RWPE2 (cell line): ENCODE measurements at regions not wholly inside any gene's neighbourhood (a gene's known extent, or its start where the extent isn't known, plus 50 kb on each side); places are given as distances from the start of the nearest gene placed in this dataset.

Experiments used
- ATAC-seq: fragments of 200-7000 bp; cut with Tn5 transposase; 3 replicates; pipeline ENCODE4 v1.9.1; 2021; ENCODE audit warnings: low read depth
- DNase-seq: peaks from one replicate; pipeline ENCODE4 v3.0.0-alpha.2; 2020; ENCODE audit warnings: low spot score
- H3K27ac ChIP-seq: fragments of 450-650 bp; 2 replicates; pipeline ENCODE4 v1.5.1; 2017; ENCODE audit warnings: mild to moderate bottlenecking; ENCODE audit not compliant: poor library complexity, severe bottlenecking
- H3K27me3 ChIP-seq: fragments of 250-450 bp; sonication (Bioruptor Pico); 2 replicates; pipeline ENCODE4 v1.5.1; 2021; ENCODE audit warnings: mild to moderate bottlenecking, moderate library complexity; ENCODE audit not compliant: insufficient read depth, poor library complexity, severe bottlenecking
- H3K36me3 ChIP-seq: fragments of 250-450 bp; sonication (Bioruptor Pico); 2 replicates; pipeline ENCODE4 v1.5.1; 2020; ENCODE audit warnings: low read depth, mild to moderate bottlenecking, moderate library complexity
- H3K4me1 ChIP-seq: fragments of 250-450 bp; sonication (Bioruptor Pico); 2 replicates; pipeline ENCODE4 v1.5.1; 2021; ENCODE audit warnings: mild to moderate bottlenecking, moderate library complexity; ENCODE audit not compliant: insufficient read depth, poor library complexity, severe bottlenecking
- H3K4me3 ChIP-seq: fragments of 250-450 bp; sonication (Bioruptor Pico); 2 replicates; pipeline ENCODE4 v1.5.1; 2021; ENCODE audit warnings: mild to moderate bottlenecking, moderate library complexity; ENCODE audit not compliant: severe bottlenecking
- H3K9me3 ChIP-seq: fragments of 250-450 bp; sonication (Bioruptor Pico); 2 replicates; pipeline ENCODE4 v1.5.1; 2021; ENCODE audit warnings: mild to moderate bottlenecking, moderate library complexity; ENCODE audit not compliant: severe bottlenecking
- TF ChIP-seq, protein P1 (sequence below): fragments of 450-650 bp; IDR thresholded peaks from one replicate; pipeline ENCODE4 v1.5.1; 2017; ENCODE audit warnings: mild to moderate bottlenecking, moderate library complexity; ENCODE audit not compliant: poor library complexity, severe bottlenecking

DNA sequence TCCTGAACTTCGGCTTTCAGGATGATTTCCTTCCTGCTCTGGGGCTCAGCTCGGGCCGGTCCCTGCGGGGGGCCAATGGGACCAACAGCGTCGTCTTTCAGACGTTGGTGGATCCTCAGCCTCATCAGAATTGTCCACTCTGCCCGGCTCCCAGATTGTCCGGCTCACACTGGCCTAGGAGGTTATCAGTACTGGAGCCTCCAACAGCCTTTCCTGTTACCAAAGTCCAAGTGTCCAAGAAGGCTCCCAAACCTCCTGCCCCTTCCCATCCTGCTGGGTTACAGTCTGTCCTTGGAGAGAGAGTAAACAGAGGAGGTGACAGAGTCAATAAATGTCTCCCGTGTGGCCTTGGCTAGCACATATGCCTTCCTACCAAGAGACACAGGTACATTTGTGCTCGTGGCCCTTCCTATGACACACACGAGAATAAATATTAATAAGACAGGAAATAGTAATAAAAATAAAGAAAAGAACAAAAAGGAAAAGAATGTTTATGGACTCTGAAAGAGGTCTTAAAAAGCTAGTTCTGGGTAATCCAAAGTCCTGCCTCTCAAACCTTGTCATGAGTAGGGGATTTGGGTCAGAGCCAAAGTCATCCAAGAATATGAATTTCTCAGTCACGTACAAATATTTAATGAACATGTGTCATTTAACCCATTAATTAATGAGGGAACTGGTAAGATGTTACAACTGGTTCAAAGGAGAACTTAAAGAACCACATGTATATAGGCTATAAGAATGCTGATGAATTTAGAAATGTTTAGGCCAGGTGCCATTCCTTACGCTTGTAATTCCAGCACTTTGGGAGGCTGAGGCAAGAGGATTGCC, 80.8 kb upstream of the SLC2A1 start:
- H3K27ac ChIP-seq, result no peak overlapping the region
- no peak overlapping the region for H3K4me3 ChIP-seq
- no peaks in the 10 kb centered on the region for H3K9me3 ChIP-seq
- TF ChIP-seq, protein P1, sequence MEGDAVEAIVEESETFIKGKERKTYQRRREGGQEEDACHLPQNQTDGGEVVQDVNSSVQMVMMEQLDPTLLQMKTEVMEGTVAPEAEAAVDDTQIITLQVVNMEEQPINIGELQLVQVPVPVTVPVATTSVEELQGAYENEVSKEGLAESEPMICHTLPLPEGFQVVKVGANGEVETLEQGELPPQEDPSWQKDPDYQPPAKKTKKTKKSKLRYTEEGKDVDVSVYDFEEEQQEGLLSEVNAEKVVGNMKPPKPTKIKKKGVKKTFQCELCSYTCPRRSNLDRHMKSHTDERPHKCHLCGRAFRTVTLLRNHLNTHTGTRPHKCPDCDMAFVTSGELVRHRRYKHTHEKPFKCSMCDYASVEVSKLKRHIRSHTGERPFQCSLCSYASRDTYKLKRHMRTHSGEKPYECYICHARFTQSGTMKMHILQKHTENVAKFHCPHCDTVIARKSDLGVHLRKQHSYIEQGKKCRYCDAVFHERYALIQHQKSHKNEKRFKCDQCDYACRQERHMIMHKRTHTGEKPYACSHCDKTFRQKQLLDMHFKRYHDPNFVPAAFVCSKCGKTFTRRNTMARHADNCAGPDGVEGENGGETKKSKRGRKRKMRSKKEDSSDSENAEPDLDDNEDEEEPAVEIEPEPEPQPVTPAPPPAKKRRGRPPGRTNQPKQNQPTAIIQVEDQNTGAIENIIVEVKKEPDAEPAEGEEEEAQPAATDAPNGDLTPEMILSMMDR, result no peak
- no peaks in the 10 kb centered on the region for H3K27me3 ChIP-seq
- no peak for DNase-seq
- peaks cover 6% of the 10 kb centered on the region for H3K4me1 ChIP-seq
- no peaks in the 10 kb centered on the region for H3K36me3 ChIP-seq
- ATAC-seq, result no peak

DNA sequence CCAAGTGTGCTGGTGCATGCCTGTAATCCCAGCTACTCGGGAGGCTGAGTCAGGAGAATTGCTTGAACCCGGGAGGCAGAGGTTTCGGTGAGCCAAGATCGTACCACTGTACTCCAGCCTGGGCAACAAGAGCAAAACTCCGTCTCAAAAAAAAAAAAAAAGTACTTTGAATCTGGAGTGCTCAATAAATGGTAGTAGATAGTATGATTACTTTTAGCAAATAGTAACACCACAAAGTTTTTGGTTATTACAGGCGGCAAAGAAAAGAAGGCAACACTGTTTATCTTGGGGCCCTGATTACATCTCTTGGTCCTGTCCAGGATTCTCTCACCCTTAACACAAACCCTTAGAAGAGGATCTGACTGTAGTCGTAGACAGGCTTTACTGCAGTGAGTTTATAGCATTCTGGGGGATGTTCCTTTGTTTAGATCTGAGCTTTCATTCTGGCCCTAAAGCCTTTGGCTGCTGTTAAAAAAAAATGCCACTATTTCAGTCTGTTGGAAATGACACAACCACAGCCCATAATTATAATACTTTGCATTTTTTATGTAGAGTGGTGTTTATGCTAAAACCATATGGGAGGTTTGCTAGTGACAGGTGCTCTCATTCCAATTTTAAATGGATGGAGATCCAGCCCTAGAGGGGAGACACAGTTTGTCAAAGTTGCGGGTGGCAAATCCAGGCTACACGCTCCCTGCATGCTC, 79.7 kb upstream of the SLC2A1 start:
- H3K4me3 ChIP-seq, result no peak overlapping the region
- H3K36me3 ChIP-seq, result no peaks in the 10 kb centered on the region
- TF ChIP-seq, protein P1, result no peak
- ATAC-seq (no peak), DNase-seq (no peak)
- no peak overlapping the region for H3K27ac ChIP-seq
- no peaks in the 10 kb centered on the region for H3K9me3 ChIP-seq
- H3K4me1 ChIP-seq, result peaks cover 6% of the 10 kb centered on the region
- no peaks in the 10 kb centered on the region for H3K27me3 ChIP-seq

DNA sequence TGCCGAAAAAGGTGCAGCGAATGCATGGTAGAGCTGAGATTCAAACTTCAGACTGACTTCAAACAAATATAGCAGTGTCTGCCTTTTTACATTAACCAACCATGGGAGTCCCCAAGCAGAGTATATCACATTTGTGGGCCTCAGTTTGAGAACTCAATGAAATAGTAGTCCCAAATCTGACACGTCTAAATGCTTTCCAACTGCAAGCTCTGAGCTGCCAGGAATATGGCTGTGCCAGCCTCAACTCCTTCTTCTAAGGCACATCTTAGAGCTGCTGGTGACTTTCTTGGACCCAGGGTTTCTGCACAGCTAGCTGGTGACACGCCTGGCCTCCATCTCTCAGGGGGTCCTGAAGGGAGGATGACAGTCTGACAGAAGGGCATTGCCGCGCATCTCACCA, 78.8 kb upstream of the SLC2A1 start:
- TF ChIP-seq, protein P1, result no peak
- H3K27me3 ChIP-seq, result no peaks in the 10 kb centered on the region
- peaks cover 6% of the 10 kb centered on the region for H3K4me1 ChIP-seq
- no peak overlapping the region for H3K4me3 ChIP-seq
- H3K27ac ChIP-seq, result no peak overlapping the region
- DNase-seq (no peak), ATAC-seq (no peak)
- no peaks in the 10 kb centered on the region for H3K36me3 ChIP-seq
- no peaks in the 10 kb centered on the region for H3K9me3 ChIP-seq

DNA sequence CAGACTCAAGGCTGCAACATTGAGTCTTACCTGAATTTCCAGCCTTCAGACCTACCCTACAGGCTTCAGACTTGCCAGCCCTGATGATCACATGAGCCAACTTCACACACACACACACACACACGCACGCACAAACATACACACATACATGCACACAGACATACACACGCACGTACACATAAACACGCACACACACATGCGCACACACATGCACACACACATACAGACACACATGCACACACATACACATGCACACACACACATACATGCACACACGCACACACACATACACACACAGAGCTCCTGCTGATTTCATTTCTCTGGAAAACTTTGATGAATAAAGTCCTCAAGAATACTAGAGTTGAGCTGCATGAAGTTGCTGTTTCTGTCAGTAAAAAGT, 78.3 kb upstream of the SLC2A1 start:
- no peaks in the 10 kb centered on the region for H3K36me3 ChIP-seq
- H3K4me3 ChIP-seq, result no peak overlapping the region
- no peak overlapping the region for H3K27ac ChIP-seq
- H3K9me3 ChIP-seq, result no peaks in the 10 kb centered on the region
- no peaks in the 10 kb centered on the region for H3K27me3 ChIP-seq
- DNase-seq, result no peak
- H3K4me1 ChIP-seq, result peaks cover 6% of the 10 kb centered on the region
- TF ChIP-seq, protein P1, result no peak
- ATAC-seq, result no peak
